ENCODE measurements at regions not wholly inside any gene's neighbourhood (a gene's known extent, or its start where the extent isn't known, plus 50 kb on each side); places are given as distances from the start of the nearest gene placed in this dataset.

- TF ChIP-seq, protein P1, sequence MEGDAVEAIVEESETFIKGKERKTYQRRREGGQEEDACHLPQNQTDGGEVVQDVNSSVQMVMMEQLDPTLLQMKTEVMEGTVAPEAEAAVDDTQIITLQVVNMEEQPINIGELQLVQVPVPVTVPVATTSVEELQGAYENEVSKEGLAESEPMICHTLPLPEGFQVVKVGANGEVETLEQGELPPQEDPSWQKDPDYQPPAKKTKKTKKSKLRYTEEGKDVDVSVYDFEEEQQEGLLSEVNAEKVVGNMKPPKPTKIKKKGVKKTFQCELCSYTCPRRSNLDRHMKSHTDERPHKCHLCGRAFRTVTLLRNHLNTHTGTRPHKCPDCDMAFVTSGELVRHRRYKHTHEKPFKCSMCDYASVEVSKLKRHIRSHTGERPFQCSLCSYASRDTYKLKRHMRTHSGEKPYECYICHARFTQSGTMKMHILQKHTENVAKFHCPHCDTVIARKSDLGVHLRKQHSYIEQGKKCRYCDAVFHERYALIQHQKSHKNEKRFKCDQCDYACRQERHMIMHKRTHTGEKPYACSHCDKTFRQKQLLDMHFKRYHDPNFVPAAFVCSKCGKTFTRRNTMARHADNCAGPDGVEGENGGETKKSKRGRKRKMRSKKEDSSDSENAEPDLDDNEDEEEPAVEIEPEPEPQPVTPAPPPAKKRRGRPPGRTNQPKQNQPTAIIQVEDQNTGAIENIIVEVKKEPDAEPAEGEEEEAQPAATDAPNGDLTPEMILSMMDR (IDR thresholded peaks at IDR 0.05; ENCODE audit: low read length): no peak
- TF ChIP-seq EZH2 (IDR thresholded peaks at IDR 0.05; ENCODE audit: borderline replicate concordance, low read length): no peak
Observed at GRCh38 chr17:71580220-71580619, 540.6 kb upstream of the SOX9 start.

All from OCI-LY1 (cell line).